Mesenchymal stem cell (in vitro differentiated cells and primary cell): ENCODE measurements at regions not wholly inside any gene's neighbourhood (a gene's known extent, or its start where the extent isn't known, plus 50 kb on each side); places are given as distances from the start of the nearest gene placed in this dataset.

ENCODE experiments used
- DNase-seq: peaks from one replicate; pipeline ENCODE4 v3.0.0-alpha.2; 2013
- H2AFZ ChIP-seq: one replicate; pipeline ENCODE4 v1.6.1; 2013; ENCODE audit warnings: low read depth, mild to moderate bottlenecking, control low read depth, inconsistent platforms, low read length, moderate library complexity
- H2AK5ac ChIP-seq: 2 replicates; pipeline ENCODE4 v1.6.1; 2013; ENCODE audit warnings: low read length, moderate library complexity, mild to moderate bottlenecking, inconsistent platforms; ENCODE audit not compliant: severe bottlenecking
- H2BK120ac ChIP-seq: one replicate; pipeline ENCODE4 v1.6.1; 2013; ENCODE audit warnings: low read depth, mild to moderate bottlenecking, inconsistent platforms, low read length, moderate library complexity
- H2BK12ac ChIP-seq, 2 experiments: one replicate each; pipeline ENCODE4 v1.6.1; 2013; ENCODE audit warnings: inconsistent platforms in 2 of 2, low read length in 2 of 2, mild to moderate bottlenecking in 2 of 2, moderate library complexity in 2 of 2, control low read depth in 1 of 2
- H2BK15ac ChIP-seq: one replicate; pipeline ENCODE4 v1.6.1; 2013; ENCODE audit warnings: mild to moderate bottlenecking, low read depth, inconsistent platforms; ENCODE audit not compliant: poor library complexity, severe bottlenecking
- H2BK5ac ChIP-seq: 2 replicates; pipeline ENCODE4 v1.6.1; 2013; ENCODE audit warnings: low read depth, mild to moderate bottlenecking, low read length, control low read depth, inconsistent platforms; ENCODE audit not compliant: poor library complexity, severe bottlenecking
- H3K14ac ChIP-seq, 2 experiments: one replicate each; pipeline ENCODE4 v1.6.1; 2013; ENCODE audit warnings: inconsistent platforms in 2 of 2, low read length in 2 of 2, control low read depth in 1 of 2, mild to moderate bottlenecking in 1 of 2, moderate library complexity in 1 of 2
- H3K18ac ChIP-seq, 2 experiments: one replicate each; pipeline ENCODE4 v1.6.1; 2013; ENCODE audit warnings: inconsistent platforms in 2 of 2, low read length in 2 of 2, control low read depth in 1 of 2, low read depth in 1 of 2, mild to moderate bottlenecking in 1 of 2
- H3K23ac ChIP-seq, 2 experiments: one replicate each; pipeline ENCODE4 v1.6.1; 2013; ENCODE audit warnings: inconsistent platforms in 2 of 2, low read length in 2 of 2, mild to moderate bottlenecking in 2 of 2, moderate library complexity in 2 of 2, control low read depth in 1 of 2
- H3K27ac ChIP-seq: 2 replicates; pipeline ENCODE4 v1.5.1; 2013; ENCODE audit warnings: mild to moderate bottlenecking, moderate library complexity, low read length, control low read depth, inconsistent platforms; ENCODE audit not compliant: poor library complexity, severe bottlenecking
- H3K27me3 ChIP-seq, 2 experiments: 2 replicates each; pipeline versions ENCODE4 v1.6.1 to v1.7.0; 2013; ENCODE audit warnings: low read length in 2 of 2, mild to moderate bottlenecking in 2 of 2, moderate library complexity in 2 of 2, control low read depth in 1 of 2, inconsistent platforms in 1 of 2; ENCODE audit not compliant: control insufficient read depth in 1 of 2, insufficient read depth in 1 of 2
- H3K36me3 ChIP-seq, 2 experiments: 2 replicates each; pipeline versions ENCODE4 v1.6.1 to v1.7.0; 2013; ENCODE audit warnings: low read length in 2 of 2, control low read depth in 1 of 2, inconsistent platforms in 1 of 2, low read depth in 1 of 2, mild to moderate bottlenecking in 1 of 2; ENCODE audit not compliant: insufficient read depth in 2 of 2, control insufficient read depth in 1 of 2
- H3K4ac ChIP-seq, 2 experiments: one replicate each; pipeline ENCODE4 v1.6.1; 2013; ENCODE audit warnings: inconsistent platforms in 2 of 2, low read length in 2 of 2, mild to moderate bottlenecking in 2 of 2, moderate library complexity in 2 of 2, control low read depth in 1 of 2, low read depth in 1 of 2
- H3K4me1 ChIP-seq: 2 replicates; pipeline ENCODE4 v1.6.1; 2013; ENCODE audit warnings: low read depth, low read length, control low read depth; ENCODE audit not compliant: control insufficient read depth, insufficient read depth
- H3K4me2 ChIP-seq: 2 replicates; pipeline ENCODE4 v1.6.1; 2013; ENCODE audit warnings: low read length, mild to moderate bottlenecking, inconsistent platforms; ENCODE audit not compliant: poor library complexity, severe bottlenecking
- H3K4me3 ChIP-seq, 2 experiments: 2 replicates each; pipeline versions ENCODE4 v1.5.1 to v1.7.0; 2013; ENCODE audit warnings: low read length in 2 of 2, mild to moderate bottlenecking in 2 of 2, control low read depth in 1 of 2, low read depth in 1 of 2; ENCODE audit not compliant: insufficient read depth in 1 of 2
- H3K79me1 ChIP-seq: replicated peaks from 2 replicates; pipeline ENCODE4 v1.6.1; 2013; ENCODE audit warnings: mild to moderate bottlenecking, control low read depth, low read length, inconsistent platforms; ENCODE audit not compliant: poor library complexity, severe bottlenecking
- H3K9ac ChIP-seq: 2 replicates; pipeline ENCODE4 v1.7.0; 2013; ENCODE audit warnings: mild to moderate bottlenecking, low read length, moderate library complexity
- H3K9me3 ChIP-seq: 2 replicates; pipeline ENCODE4 v1.7.0; 2013; ENCODE audit warnings: mild to moderate bottlenecking, low read length; ENCODE audit not compliant: control insufficient read depth
- H4K8ac ChIP-seq: one replicate; pipeline ENCODE4 v1.6.1; 2013; ENCODE audit warnings: inconsistent platforms, mild to moderate bottlenecking, low read length, moderate library complexity
- H4K91ac ChIP-seq: one replicate; pipeline ENCODE4 v1.6.1; 2013; ENCODE audit warnings: mild to moderate bottlenecking, low read length, inconsistent platforms
- WGBS: methylation state at CpG from one replicate; pipeline ENCODE4 v1.1.7; 2013; ENCODE audit warnings: mixed read lengths; 5-methylcytosine and 5-hydroxymethylcytosine counted together

DNA sequence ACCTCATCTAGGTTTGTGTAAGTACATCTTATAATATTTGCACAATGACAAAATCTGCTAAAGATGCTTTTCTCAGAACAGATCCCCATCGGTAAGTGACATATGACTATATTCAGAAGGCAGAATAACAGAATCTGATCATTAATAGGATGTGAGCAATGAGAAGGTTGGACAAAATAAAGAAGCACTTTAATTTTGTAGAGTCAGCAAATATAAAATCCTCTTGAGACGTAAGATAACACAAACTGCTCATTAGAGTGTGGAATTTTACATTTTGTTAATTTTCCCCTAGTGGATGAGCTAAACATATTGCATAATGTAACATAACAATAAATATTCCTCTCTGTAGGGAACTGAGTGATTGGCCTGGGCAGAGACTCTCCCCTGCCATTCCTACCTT, 658.4 kb upstream of the ZP4 start:
- Histone ChIP-seq H3K4me1 (no peaks in the 10 kb centered on the region), H3K4me3 (no peak overlapping the region), H4K91ac (no peak overlapping the region), H2BK120ac (no peak overlapping the region), H3K36me3 (no peaks in the 10 kb centered on the region), H2BK12ac (no peak overlapping the region), H3K18ac (no peak overlapping the region), H3K27me3 (no peaks in the 10 kb centered on the region), H2AFZ (no peak overlapping the region), H3K79me1 (no peaks in the 10 kb centered on the region), H3K4ac (no peak overlapping the region), H4K8ac (no peak overlapping the region), H2BK15ac (no peak overlapping the region), H3K9ac (no peak overlapping the region), H2BK5ac (no peak overlapping the region), H3K14ac (no peak overlapping the region), H3K9me3 (peaks cover 10% of the 10 kb centered on the region), H2AK5ac (no peak overlapping the region), H3K23ac (no peak overlapping the region), H3K27ac (no peak overlapping the region), H3K4me2 (no peak overlapping the region)
- no CpG with 5 or more reads among the region's 2 CpGs for whole genome bisulfite sequencing
- DNase-seq: no peak

DNA sequence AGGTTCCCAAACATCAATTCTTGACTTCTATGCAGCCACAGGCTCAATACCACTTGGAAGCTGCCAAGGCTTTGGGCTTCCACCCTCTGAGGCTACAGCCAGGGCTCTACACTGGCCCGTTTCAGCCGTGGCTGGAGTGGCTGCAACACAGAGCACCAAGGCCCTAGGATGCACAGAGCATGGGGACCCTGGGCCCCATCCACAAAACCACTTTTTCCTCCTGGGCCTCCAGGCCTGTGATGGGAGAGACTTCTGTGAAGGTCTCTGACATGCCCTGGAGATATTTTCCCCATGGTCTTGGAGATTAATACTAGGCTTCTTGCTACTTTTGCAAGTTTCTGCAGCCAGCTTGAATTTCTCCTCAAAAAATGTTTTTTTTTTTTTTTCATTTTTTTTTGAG, 655.4 kb upstream of the ZP4 start:
- Histone ChIP-seq H3K9ac (no peak overlapping the region), H2BK5ac (no peak overlapping the region), H2BK15ac (no peak overlapping the region), H3K23ac (no peak overlapping the region), H4K91ac (no peak overlapping the region), H3K9me3 (peaks cover 10% of the 10 kb centered on the region), H3K18ac (no peak overlapping the region), H2BK12ac (no peak overlapping the region), H3K36me3 (no peaks in the 10 kb centered on the region), H3K27me3 (no peaks in the 10 kb centered on the region), H3K4ac (no peak overlapping the region), H3K4me1 (no peaks in the 10 kb centered on the region), H2AK5ac (no peak overlapping the region), H3K14ac (no peak overlapping the region), H3K79me1 (no peaks in the 10 kb centered on the region), H3K4me3 (no peak overlapping the region), H3K4me2 (no peak overlapping the region), H3K27ac (no peak overlapping the region), H2BK120ac (no peak overlapping the region), H4K8ac (no peak overlapping the region), H2AFZ (no peak overlapping the region)
- 69% methylated on average over 2 of the region's 2 CpGs for WGBS
- no peak for DNase-seq

DNA sequence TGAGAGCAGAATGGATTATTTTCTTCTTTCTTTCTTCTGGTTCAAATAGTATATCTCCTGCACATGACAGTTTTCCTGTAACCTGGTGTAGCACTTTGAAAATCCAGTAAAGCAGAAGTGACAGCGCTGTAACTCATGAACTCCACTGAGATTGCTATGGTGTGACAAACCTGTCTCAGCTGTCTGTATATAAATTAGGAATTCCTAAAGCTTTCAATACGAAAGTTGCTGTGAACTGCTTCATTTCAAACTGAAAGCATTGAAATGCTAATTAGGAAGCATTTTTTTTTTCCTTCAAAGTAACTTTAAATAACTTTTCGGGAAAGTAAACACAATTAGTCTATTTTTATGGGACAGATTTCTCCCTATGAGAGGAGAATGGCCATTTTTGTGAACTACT, 646.9 kb upstream of the ZP4 start:
- H3K14ac ChIP-seq: no peak overlapping the region
- 100% methylated on average over 1 of the region's 3 CpGs for WGBS
- DNase-seq: no peak
- no peak overlapping the region for H2BK15ac ChIP-seq
- H3K4ac ChIP-seq: no peak overlapping the region
- no peak overlapping the region for H2AK5ac ChIP-seq
- H3K23ac ChIP-seq: no peak overlapping the region
- no peak overlapping the region for H4K91ac ChIP-seq
- H3K4me1 ChIP-seq: no peaks in the 10 kb centered on the region
- H3K27ac ChIP-seq: no peak overlapping the region
- no peak overlapping the region for H3K4me2 ChIP-seq
- H2BK5ac ChIP-seq: no peak overlapping the region
- peaks cover 3% of the 10 kb centered on the region for H3K9me3 ChIP-seq
- no peak overlapping the region for H3K4me3 ChIP-seq
- no peak overlapping the region for H2AFZ ChIP-seq
- no peak overlapping the region for H2BK12ac ChIP-seq
- H3K79me1 ChIP-seq: no peaks in the 10 kb centered on the region
- no peak overlapping the region for H3K18ac ChIP-seq
- H3K27me3 ChIP-seq: no peaks in the 10 kb centered on the region
- no peak overlapping the region for H4K8ac ChIP-seq
- no peak overlapping the region for H2BK120ac ChIP-seq
- no peaks in the 10 kb centered on the region for H3K36me3 ChIP-seq
- no peak overlapping the region for H3K9ac ChIP-seq

DNA sequence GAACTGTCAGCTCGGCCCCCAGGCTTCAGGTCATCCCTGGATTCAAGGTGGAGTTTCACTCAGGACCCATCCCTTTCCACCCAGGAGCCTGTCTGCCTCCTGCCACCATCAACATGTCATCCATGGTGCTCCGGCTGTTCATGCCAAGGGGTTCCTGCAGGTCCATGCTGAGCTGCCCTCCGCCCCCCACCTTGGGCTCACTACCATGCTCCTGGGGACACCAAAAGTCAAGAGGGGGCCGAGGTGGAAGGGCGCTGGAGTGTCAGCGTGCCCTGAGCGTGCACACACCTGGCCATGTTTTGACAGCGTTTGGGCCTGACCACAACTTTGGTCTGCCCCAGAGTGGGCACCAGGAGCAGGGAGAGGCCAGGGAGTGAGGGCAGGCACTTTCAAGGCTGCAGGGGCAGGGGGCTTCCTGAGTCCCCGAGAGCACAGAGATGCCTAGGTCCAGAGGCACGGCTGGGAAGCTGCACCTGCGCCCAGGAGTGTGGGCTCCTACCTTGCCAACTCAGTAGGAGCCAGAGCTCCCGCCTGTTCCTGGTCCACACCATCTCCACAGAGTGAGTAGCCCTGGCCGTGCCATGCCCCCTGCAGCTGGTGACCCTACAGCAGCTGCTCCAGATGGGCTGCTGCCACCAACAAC, 639.6 kb upstream of the ZP4 start:
- no peak overlapping the region for H3K4me2 ChIP-seq
- H3K4me1 ChIP-seq: no peaks in the 10 kb centered on the region
- H2BK5ac ChIP-seq: no peak overlapping the region
- H3K27me3 ChIP-seq: no peaks in the 10 kb centered on the region
- no peak overlapping the region for H2AK5ac ChIP-seq
- H2AFZ ChIP-seq: no peak overlapping the region
- no peak overlapping the region for H3K14ac ChIP-seq
- no peak overlapping the region for H4K8ac ChIP-seq
- H3K23ac ChIP-seq: no peak overlapping the region
- DNase-seq: no peak
- no peak overlapping the region for H3K4ac ChIP-seq
- no peaks in the 10 kb centered on the region for H3K36me3 ChIP-seq
- no peak overlapping the region for H2BK15ac ChIP-seq
- no peak overlapping the region for H3K9ac ChIP-seq
- no peak overlapping the region for H3K4me3 ChIP-seq
- WGBS: 83% methylated on average over 13 of the region's 13 CpGs
- no peak overlapping the region for H2BK120ac ChIP-seq
- H3K27ac ChIP-seq: no peak overlapping the region
- H3K79me1 ChIP-seq: no peaks in the 10 kb centered on the region
- H4K91ac ChIP-seq: no peak overlapping the region
- no peak overlapping the region for H2BK12ac ChIP-seq
- no peak overlapping the region for H3K18ac ChIP-seq
- H3K9me3 ChIP-seq: peaks cover 9% of the 10 kb centered on the region
